ENCODE measurements at regions not wholly inside any gene's neighbourhood (a gene's known extent, or its start where the extent isn't known, plus 50 kb on each side); places are given as distances from the start of the nearest gene placed in this dataset.
"Not testable (repeated sequence)": the region's sequence is repeated elsewhere in the genome, so short reads cannot be mapped to it uniquely, and the experiment has no call there.

DNA sequence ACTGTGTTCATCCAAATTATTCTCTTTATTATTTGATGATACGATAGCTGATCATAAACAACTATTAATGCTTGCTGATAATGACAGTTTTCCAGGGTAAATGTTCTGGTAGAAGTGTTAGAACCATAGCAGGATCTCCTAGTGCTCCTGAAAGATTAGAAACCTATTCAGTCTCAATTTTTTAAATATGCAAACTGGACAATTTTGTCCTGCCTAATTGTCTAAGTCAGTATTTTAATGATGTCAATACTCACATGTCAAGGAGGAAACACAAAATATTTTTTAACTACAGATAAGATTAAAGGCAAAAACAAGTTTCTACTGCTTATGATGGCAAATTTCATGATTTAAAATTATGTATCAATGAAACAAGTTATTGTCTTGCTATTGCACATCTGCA is 233.9 kb downstream of the RFPL4B start:
- H3K9me3 Mint-ChIP-seq, result no peaks in the 10 kb centered on the region
- ChIA-PET CTCF (no interaction called here), POLR2A (no interaction called here)
- no peaks in the 10 kb centered on the region for H3K27me3 Mint-ChIP-seq
- no peak overlapping the region for H3K4me3 Mint-ChIP-seq
- DNase-seq, result no peak
- H3K27ac Mint-ChIP-seq, result no peak overlapping the region
- H3K36me3 Mint-ChIP-seq (ENCODE audit: low read depth), result no peaks in the 10 kb centered on the region
- no peaks in the 10 kb centered on the region for H3K4me1 Mint-ChIP-seq

DNA sequence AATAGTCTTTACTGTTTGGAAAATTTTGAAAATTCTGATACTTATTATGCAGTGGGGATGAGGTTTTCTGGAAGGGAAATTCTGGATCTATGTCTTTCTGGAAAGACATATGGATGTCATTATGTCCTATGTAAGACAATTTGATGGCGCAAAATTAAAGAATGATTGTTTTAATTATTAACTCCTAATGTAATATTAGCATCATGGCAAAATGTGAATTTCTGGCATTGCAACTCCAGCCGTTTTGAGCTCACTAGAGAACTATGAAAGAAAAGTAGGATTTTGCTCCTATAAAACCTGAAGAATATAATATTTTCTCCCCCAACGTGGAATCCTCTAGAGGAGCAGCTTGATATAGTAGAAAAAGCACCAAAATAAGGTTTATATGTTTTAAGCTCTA is 243.2 kb downstream of the RFPL4B start:
- DNase-seq, result no peak
- ChIA-PET POLR2A (no interaction called here), CTCF (no interaction called here)
- H3K9me3 Mint-ChIP-seq, result peaks cover 3% of the 10 kb centered on the region
- no peak overlapping the region for H3K4me3 Mint-ChIP-seq
- no peaks in the 10 kb centered on the region for H3K4me1 Mint-ChIP-seq
- H3K27ac Mint-ChIP-seq, result no peak overlapping the region
- no peaks in the 10 kb centered on the region for H3K27me3 Mint-ChIP-seq
- H3K36me3 Mint-ChIP-seq (ENCODE audit: low read depth), result no peaks in the 10 kb centered on the region

DNA sequence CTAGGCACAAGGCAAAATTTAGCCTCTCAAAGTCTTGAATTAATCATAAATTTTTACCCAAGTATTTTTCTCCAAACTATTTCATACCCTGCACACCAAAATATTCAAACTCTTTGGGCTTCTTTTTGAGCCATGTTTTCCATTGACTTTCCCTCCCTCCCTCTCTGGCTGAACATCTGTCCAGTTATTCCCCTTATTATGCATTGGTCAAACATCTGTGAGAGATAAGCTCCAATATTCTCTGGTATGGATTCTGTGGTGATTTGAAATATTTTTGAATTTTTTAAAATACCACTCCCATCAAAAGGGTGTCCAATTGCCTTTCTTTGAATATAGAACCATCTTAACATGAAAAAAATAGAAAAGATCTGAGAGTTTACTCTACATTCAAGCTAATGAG is 244.2 kb downstream of the RFPL4B start:
- DNase-seq, result no peak
- POLR2A ChIA-PET, result no interaction called here
- CTCF ChIA-PET, result no interaction called here
- no peak overlapping the region for H3K4me3 Mint-ChIP-seq
- no peaks in the 10 kb centered on the region for H3K4me1 Mint-ChIP-seq
- no peak overlapping the region for H3K27ac Mint-ChIP-seq
- peaks cover 4% of the 10 kb centered on the region for H3K9me3 Mint-ChIP-seq
- H3K36me3 Mint-ChIP-seq (ENCODE audit: low read depth), result no peaks in the 10 kb centered on the region
- H3K27me3 Mint-ChIP-seq, result no peaks in the 10 kb centered on the region

DNA sequence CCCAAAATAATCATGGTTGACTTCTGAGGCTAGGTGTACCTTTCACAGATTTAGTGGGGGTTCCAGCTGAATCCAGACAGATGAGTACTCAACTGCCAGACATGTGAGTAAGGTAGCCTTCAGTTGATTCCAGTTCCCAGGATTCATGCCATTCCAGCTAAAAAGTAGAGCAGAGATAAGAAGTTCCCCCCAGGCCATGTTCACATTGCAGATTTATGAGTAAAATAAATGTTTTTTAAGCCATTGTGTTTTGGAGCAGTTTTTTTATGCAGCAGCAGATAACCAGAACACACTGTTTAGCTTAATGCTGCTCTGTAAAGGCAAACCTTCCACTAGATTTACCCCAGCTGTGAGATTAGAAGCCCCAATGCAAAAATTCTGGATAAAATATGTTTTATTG is 245.0 kb downstream of the RFPL4B start:
- H3K27ac Mint-ChIP-seq, result no peak overlapping the region
- ChIA-PET CTCF (no interaction called here), POLR2A (no interaction called here)
- no peaks in the 10 kb centered on the region for H3K36me3 Mint-ChIP-seq (ENCODE audit: low read depth)
- H3K27me3 Mint-ChIP-seq, result no peaks in the 10 kb centered on the region
- no peaks in the 10 kb centered on the region for H3K4me1 Mint-ChIP-seq
- DNase-seq, result no peak
- H3K4me3 Mint-ChIP-seq, result no peak overlapping the region
- H3K9me3 Mint-ChIP-seq, result peaks cover 4% of the 10 kb centered on the region

DNA sequence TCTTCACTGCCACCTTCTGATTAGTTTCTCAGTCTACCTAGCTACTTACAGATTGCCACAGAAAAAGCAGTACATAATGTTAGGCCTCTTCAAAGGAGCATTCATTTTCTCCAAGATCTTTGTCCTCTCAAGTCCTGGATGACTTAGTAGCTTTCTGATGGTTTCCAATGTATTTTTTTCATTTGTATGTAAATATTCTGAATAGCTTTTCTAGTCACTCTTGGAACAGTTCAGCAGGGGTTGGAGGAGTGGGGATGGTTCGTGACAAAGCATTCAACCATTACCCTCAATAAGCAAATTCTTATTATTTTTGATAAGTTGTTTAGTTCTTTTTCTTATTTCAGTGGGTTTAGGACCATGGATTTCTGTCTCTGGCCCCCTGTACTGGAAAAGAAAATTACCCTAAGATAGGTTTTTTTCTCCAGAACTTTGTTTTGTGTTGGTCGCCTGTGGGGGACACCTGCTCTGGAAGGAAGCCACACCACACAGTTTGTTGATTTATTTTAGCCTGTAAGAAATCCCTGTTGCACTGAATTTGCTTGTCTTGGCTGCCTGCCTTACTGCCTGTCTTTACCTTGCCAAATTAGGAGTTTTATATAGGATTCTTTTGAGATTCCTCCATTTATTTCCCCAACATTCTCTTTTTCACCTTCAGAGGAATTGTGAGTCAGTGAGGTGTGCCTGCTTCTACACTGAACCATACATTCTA is 247.9 kb downstream of the RFPL4B start:
- no peak overlapping the region for H3K4me3 Mint-ChIP-seq
- DNase-seq, result no peak
- H3K9me3 Mint-ChIP-seq, result peaks cover 4% of the 10 kb centered on the region
- H3K27me3 Mint-ChIP-seq, result no peaks in the 10 kb centered on the region
- no peaks in the 10 kb centered on the region for H3K4me1 Mint-ChIP-seq
- no peaks in the 10 kb centered on the region for H3K36me3 Mint-ChIP-seq (ENCODE audit: low read depth)
- H3K27ac Mint-ChIP-seq, result no peak overlapping the region
- CTCF ChIA-PET, result no interaction called here
- POLR2A ChIA-PET, result no interaction called here

DNA sequence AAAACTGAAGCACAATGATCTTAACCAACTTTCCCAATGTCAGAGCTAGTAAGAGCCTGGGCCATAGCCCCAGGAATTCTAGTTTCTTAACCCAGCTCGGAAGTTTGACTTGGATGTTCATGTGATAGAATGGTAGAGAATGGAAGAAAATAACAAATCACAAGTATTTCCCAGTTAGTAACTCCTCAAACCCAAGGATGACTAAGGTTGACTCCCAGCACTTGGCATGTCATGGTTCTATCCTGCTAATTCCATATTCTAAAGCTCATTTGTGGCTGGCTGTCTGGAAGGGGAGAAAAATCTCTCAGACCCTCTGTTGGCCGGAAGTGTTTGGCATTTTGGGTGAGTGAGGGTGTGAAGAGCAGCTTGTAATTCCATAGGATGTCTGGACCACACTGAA is 248.7 kb downstream of the RFPL4B start:
- Mint-ChIP-seq H3K9me3 (peaks cover 4% of the 10 kb centered on the region), H3K4me1 (no peaks in the 10 kb centered on the region), H3K27me3 (no peaks in the 10 kb centered on the region), H3K36me3 (ENCODE audit: low read depth) (no peaks in the 10 kb centered on the region), H3K27ac (no peak overlapping the region), H3K4me3 (no peak overlapping the region)
- POLR2A ChIA-PET, result no interaction called here
- DNase-seq, result no peak
- CTCF ChIA-PET, result no interaction called here

DNA sequence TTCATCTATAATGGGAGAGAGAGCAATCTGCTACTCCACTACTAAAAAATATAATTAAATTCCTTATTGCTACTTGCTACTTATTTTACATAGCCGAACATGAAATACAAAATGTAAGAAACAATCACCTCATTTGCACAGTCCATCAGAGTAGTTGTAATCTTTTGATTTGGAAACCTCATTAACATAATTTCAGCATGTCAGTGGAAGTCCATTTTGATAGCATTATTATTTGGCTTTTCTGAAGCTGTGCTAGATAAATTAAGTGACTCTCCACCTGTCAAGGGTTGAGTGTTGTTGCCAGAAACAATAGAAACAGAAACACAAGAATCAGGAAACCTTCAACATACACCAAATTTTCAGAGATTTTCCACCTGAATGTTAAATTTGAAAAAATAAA is 250.0 kb downstream of the RFPL4B start:
- H3K4me1 Mint-ChIP-seq, result no peaks in the 10 kb centered on the region
- CTCF ChIA-PET, result no interaction called here
- POLR2A ChIA-PET, result no interaction called here

DNA sequence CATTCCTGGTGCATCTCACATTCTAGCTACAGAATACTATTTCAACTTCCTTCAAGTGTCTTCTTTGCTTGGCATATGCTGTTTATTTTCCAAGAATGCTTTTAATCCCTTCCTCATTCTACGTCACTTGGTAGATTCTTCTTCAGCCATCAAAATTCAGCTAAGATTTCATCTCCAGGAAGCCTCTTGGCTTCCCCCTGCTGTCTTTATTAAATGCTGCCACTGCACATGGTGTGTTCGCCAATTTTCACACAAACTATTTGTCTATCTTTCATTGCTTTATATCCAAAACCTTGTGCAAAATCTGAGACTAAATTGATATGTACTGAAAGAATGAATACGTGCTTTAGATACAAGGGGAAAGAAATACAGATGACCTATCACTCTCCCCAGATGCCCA is 253.0 kb downstream of the RFPL4B start:
- POLR2A ChIA-PET, result no interaction called here
- no peak overlapping the region for H3K4me3 Mint-ChIP-seq

More for the DNA sequence above, 250.0 kb downstream of the RFPL4B start:
- H3K36me3 Mint-ChIP-seq (ENCODE audit: low read depth), result no peaks in the 10 kb centered on the region
- no peak overlapping the region for H3K27ac Mint-ChIP-seq
- no peaks in the 10 kb centered on the region for H3K27me3 Mint-ChIP-seq
- no peak for DNase-seq
- peaks cover 4% of the 10 kb centered on the region for H3K9me3 Mint-ChIP-seq
- no peak overlapping the region for H3K4me3 Mint-ChIP-seq

DNA sequence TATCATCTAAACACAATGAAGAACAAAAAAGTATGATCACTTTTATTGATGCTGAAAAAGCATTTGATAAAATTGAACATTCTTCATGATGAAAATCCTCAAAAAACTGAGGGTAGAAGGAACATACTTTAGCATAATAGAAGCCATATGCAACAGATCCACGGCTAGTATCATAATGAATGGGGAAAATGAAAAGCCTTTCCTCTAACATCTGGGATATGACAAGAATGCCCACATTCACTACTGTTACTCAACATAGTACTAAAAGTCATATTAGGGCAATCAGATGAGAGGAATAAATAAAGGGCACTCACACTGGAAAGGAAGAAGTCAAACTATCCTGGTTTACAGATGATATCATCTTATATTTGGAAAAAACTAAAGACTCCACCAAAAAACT is 256.6 kb downstream of the RFPL4B start:
- CTCF ChIA-PET, result no interaction called here
- POLR2A ChIA-PET, result no interaction called here
- Mint-ChIP-seq H3K4me3 (no peak overlapping the region), H3K36me3 (ENCODE audit: low read depth) (no peaks in the 10 kb centered on the region), H3K9me3 (peaks cover 8% of the 10 kb centered on the region), H3K27ac (no peak overlapping the region), H3K27me3 (no peaks in the 10 kb centered on the region), H3K4me1 (no peaks in the 10 kb centered on the region)
- DNase-seq, result no peak

More for the DNA sequence above, 253.0 kb downstream of the RFPL4B start:
- H3K36me3 Mint-ChIP-seq (ENCODE audit: low read depth), result no peaks in the 10 kb centered on the region
- no peaks in the 10 kb centered on the region for H3K4me1 Mint-ChIP-seq
- H3K27ac Mint-ChIP-seq, result no peak overlapping the region
- H3K9me3 Mint-ChIP-seq, result peaks cover 2% of the 10 kb centered on the region
- no peak for DNase-seq
- no peaks in the 10 kb centered on the region for H3K27me3 Mint-ChIP-seq
- CTCF ChIA-PET, result no interaction called here

DNA sequence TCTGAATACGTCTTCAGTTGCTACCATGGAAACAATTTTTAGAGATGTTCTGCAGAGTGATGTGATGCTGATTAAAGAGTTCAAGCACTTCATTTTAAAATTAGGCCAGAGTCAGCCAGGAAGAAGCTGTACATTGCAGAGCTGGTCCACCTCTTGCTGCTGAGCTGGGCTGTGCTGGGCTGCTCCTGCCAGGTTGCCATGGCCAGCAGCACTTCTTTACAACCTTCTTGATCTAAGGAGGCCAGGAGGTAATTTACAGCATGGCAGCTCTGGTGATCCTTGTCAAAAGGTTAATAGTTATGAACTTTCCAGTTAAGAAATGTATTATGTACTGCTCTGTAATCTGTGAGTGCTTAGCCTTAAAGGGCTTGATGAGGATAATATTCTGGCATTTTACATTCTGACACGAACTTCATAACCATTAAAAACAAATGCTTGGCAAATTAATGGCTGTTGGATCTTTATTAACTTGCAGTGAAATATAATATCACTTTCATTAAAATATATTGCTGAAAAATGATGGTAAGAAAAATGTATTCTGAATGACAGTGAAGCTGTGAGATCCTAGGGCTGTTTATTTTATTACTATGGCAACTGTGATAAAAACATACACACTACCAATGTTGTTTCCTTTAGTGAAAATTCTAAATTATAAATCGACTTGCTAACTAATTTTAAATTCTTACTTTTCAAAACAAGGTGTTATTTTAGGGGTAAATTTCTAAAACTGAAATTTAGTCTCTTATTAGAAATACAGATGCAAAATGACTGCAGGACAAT is 259.7 kb downstream of the RFPL4B start:
- H3K9me3 Mint-ChIP-seq, result peaks cover 15% of the 10 kb centered on the region
- no peak overlapping the region for H3K4me3 Mint-ChIP-seq
- H3K27ac Mint-ChIP-seq, result no peak overlapping the region
- ChIA-PET POLR2A (no interaction called here), CTCF (no interaction called here)
- no peaks in the 10 kb centered on the region for H3K4me1 Mint-ChIP-seq
- H3K27me3 Mint-ChIP-seq, result no peaks in the 10 kb centered on the region
- DNase-seq, result no peak
- no peaks in the 10 kb centered on the region for H3K36me3 Mint-ChIP-seq (ENCODE audit: low read depth)

DNA sequence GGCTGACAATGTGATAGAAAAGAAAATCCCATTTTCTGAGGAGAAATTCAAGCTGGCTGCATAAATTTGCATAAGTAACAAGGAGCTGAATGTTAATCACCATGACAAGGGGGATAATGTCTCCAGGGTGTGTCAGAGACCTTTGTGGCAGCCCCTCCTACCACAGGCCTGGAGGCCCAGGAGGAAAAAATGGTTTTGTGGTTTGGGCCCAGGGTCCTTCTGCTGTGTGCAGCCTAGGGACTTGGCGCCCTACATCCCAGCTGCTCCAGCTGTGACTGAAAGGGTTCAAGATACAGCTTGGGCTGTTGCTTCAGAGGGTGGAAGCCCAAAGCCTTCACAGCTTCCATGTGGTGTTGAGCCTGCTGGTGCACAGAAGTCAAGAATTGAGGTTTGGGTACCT is 261.8 kb downstream of the RFPL4B start:
- H3K36me3 Mint-ChIP-seq (ENCODE audit: low read depth); CTCF ChIA-PET; DNase-seq; H3K27me3 Mint-ChIP-seq; H3K4me3 Mint-ChIP-seq; H3K4me1 Mint-ChIP-seq; H3K27ac Mint-ChIP-seq; POLR2A ChIA-PET: not testable (repeated sequence)
- H3K9me3 Mint-ChIP-seq, result peaks cover 15% of the 10 kb centered on the region

DNA sequence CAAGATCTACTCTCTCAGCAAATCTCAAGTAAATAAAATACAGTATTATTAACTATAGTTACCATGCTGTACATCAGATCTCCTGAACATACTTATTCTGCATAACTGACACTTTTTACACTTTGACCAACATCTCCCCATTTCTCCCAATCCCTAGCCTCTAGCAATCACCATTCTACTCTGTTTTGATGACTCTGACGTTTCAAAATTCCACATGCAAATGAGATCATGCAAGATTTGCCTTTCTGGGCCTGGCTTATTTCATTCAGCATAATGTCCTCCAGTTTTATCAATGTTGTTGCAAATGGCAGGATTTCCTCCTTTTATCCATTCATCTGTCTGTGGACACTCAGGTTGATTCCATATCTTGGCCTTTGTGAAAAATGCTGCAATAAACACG is 266.3 kb downstream of the RFPL4B start:
- Mint-ChIP-seq H3K36me3 (ENCODE audit: low read depth) (no peaks in the 10 kb centered on the region), H3K27ac (no peak overlapping the region)

DNA sequence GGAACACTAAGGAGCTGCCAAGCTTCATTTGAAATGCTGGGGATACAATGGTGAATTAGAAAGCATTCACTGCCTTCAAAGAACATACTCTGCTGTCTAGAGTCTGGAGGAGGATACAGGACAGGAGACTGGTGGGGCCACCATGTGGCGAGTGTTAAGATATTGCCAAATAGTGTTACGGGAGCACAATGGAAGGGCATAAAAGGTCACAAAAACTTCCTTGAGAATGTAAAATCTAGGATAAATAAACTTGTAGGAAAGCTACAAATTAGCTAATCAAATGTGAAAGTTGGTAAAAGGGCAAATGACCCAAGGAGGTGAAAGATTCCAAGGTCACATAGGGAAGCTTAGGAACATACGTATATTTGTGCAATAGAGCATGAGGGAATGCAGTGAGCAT is 271.7 kb downstream of the RFPL4B start:
- no peak overlapping the region for H3K27ac Mint-ChIP-seq
- H3K27me3 Mint-ChIP-seq, result no peaks in the 10 kb centered on the region
- ChIA-PET CTCF (interaction anchor here (0.5 to 0.8 kb wide), 2 partner anchors 53 to 1272 kb away, joined by 3 read pairs; no protein-coding TSS in a partner anchor), POLR2A (no interaction called here)
- H3K36me3 Mint-ChIP-seq (ENCODE audit: low read depth), result no peaks in the 10 kb centered on the region
- DNase-seq, result no peak
- no peaks in the 10 kb centered on the region for H3K4me1 Mint-ChIP-seq
- no peak overlapping the region for H3K4me3 Mint-ChIP-seq
- no peaks in the 10 kb centered on the region for H3K9me3 Mint-ChIP-seq

More for the DNA sequence above, 266.3 kb downstream of the RFPL4B start:
- peaks cover 10% of the 10 kb centered on the region for H3K9me3 Mint-ChIP-seq
- H3K4me3 Mint-ChIP-seq, result no peak overlapping the region
- no peaks in the 10 kb centered on the region for H3K27me3 Mint-ChIP-seq
- no peak for DNase-seq
- CTCF ChIA-PET, result no interaction called here
- no peaks in the 10 kb centered on the region for H3K4me1 Mint-ChIP-seq
- POLR2A ChIA-PET, result no interaction called here
